ENCODE measurements at regions not wholly inside any gene's neighbourhood (a gene's known extent, or its start where the extent isn't known, plus 50 kb on each side); places are given as distances from the start of the nearest gene placed in this dataset.

DNA sequence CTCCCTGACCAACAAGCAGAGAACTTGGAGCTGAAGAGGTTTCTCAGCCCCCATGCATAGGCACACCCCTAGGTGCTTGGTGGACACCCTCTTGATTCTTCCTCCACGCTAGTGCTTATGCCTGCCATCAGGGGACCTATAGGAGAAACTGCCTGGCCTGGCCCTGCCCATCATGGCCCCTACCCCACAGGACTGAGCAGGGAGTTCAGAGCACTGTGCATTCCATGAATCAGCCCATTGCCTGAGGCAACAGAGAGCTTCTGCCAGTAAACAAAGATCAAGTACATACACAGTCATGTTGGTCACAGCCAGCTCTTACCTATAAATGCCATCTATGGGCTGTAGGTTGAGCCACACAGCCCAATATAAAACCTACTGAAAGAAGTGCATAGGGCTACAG, 99.1 kb upstream of the EDNRA start:
- TF ChIP-seq CTCF (optimal IDR thresholded peaks at IDR 0.05 in 1 of 3, IDR thresholded peaks at IDR 0.05 in 1 of 3, conservative IDR thresholded peaks at IDR 0.05 in 1 of 3; ENCODE audit: extremely low read depth in 1 of 3, insufficient read depth in 2 of 3, low read length in 3 of 3): no peak
- TF ChIP-seq EZH2 (IDR thresholded peaks at IDR 0.05; ENCODE audit: low read length): no peak
